Heart left ventricle (tissue), 13 donors: ENCODE measurements at regions not wholly inside any gene's neighbourhood (a gene's known extent, or its start where the extent isn't known, plus 50 kb on each side); places are given as distances from the start of the nearest gene placed in this dataset.

Source experiments
- POLR2A ChIP-seq, 2 donors: fragments of 450-650 bp; IDR thresholded peaks; one replicate each; pipeline ENCODE4 v1.6.1; 2017; ENCODE audit warnings: antibody characterized with exemption in 2 of 2, mild to moderate bottlenecking in 2 of 2, moderate library complexity in 2 of 2
- TF ChIP-seq, protein P1 (sequence below), 12 donors: fragments of 200-600 bp; sonication (generic) in 4 of 12; IDR thresholded peaks; one replicate each; pipeline versions ENCODE4 v1.5.0 to v1.8.0; 2018 to 2022; ENCODE audit warnings: antibody characterized with exemption in 12 of 12, mild to moderate bottlenecking in 5 of 12
- donor health status: ischemic (EF 13 %, LVEDD 7.1; RV severe dilation, severe dysfunction).
- donor health status: DM: no; HTN: yes; CAD: no.
- donor health status: DM: no; HTN: no; CAD: no.
- donor health status: ischemic (EF 25% LVEDD 6.9; RV normal size, moderate dysfunction).
- donor health status: ischemic (EF 25% LVEDD 5.7; RV mildly dilated, moderate dysfunction).
- donor health status: ischemic (EF 35%, LVEDD 5.7; RV mildly dilated, moderate dysfunction).
- donor health status: nonischemic (EF 11% LVEDD 7.7; RV severe dilation, severe dysfunction).
- donor health status: DM: yes; HTN: yes; CAD: no.
- donor health status: PGD.
- donor health status: ischemic (EF 29% LVEDD 5.4; RV normal size, mild dysfunction).
- donor health status: nonischemic (EF 23%, LVEDD 6.1; RV moderate dilation, normal function).

DNA sequence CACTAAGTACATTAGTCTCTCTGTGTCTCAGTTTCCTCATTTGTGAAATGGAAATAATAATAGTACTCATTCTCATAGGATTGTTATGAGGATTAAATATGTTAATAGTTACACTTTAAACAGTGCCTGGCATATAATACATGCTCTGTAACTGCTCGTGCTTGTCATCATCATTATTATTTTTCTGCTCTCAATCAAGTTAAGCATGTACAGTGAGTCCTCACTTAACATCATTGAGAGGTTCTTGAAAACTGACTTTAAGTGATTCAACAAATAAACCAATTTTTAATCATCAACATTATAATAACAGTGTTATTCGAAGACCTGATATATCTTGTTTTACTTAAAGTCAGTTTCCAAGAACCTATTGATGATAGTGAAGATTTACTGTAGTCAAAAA is 322.3 kb downstream of the ZFHX3 start:
- TF ChIP-seq, protein P1, sequence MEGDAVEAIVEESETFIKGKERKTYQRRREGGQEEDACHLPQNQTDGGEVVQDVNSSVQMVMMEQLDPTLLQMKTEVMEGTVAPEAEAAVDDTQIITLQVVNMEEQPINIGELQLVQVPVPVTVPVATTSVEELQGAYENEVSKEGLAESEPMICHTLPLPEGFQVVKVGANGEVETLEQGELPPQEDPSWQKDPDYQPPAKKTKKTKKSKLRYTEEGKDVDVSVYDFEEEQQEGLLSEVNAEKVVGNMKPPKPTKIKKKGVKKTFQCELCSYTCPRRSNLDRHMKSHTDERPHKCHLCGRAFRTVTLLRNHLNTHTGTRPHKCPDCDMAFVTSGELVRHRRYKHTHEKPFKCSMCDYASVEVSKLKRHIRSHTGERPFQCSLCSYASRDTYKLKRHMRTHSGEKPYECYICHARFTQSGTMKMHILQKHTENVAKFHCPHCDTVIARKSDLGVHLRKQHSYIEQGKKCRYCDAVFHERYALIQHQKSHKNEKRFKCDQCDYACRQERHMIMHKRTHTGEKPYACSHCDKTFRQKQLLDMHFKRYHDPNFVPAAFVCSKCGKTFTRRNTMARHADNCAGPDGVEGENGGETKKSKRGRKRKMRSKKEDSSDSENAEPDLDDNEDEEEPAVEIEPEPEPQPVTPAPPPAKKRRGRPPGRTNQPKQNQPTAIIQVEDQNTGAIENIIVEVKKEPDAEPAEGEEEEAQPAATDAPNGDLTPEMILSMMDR (IDR thresholded peaks at IDR 0.05) = no peak
- TF ChIP-seq POLR2A (IDR thresholded peaks at IDR 0.05) = no peak
